HAP-1 (cell line): ENCODE measurements at regions not wholly inside any gene's neighbourhood (a gene's known extent, or its start where the extent isn't known, plus 50 kb on each side); places are given as distances from the start of the nearest gene placed in this dataset.
"Not testable (repeated sequence)": the region's sequence is repeated elsewhere in the genome, so short reads cannot be mapped to it uniquely, and the experiment has no call there.

Experiments used
- DNase-seq, 2 experiments: peaks; one replicate each; pipeline ENCODE4 v3.0.0-alpha.2; 2016 to 2020; ENCODE audit warnings: low spot score in 2 of 2
- H3K27me3 ChIP-seq: fragments of 250-450 bp; sonication (Bioruptor Pico); 2 replicates; pipeline ENCODE4 v1.5.1; 2020; ENCODE audit warnings: low read depth, mild to moderate bottlenecking, moderate library complexity
- H3K36me3 ChIP-seq: fragments of 250-450 bp; sonication (Bioruptor Pico); replicated peaks from 2 replicates; pipeline ENCODE4 v1.5.1; 2020; ENCODE audit warnings: mild to moderate bottlenecking
- H3K4me1 ChIP-seq: fragments of 250-450 bp; sonication (Bioruptor Pico); 2 replicates; pipeline ENCODE4 v1.5.1; 2020; ENCODE audit warnings: mild to moderate bottlenecking
- H3K4me3 ChIP-seq: fragments of 250-450 bp; sonication (Bioruptor Pico); 2 replicates; pipeline ENCODE4 v1.5.1; 2020; ENCODE audit warnings: mild to moderate bottlenecking, moderate library complexity
- H3K9me3 ChIP-seq: fragments of 250-450 bp; sonication (Bioruptor Pico); 2 replicates; pipeline ENCODE4 v1.5.1; 2020; ENCODE audit warnings: mild to moderate bottlenecking, moderate library complexity
- in situ Hi-C: fragments of 300-500 bp; cut with MboI; formaldehyde crosslinking; loops from 3 replicates; pipeline ENCODE4 v1.14.3; 2020; ENCODE audit warnings: low sequenced_read_pairs, inconsistent platforms, mixed read lengths

- H3K9me3 ChIP-seq, H3K27me3 ChIP-seq, H3K36me3 ChIP-seq, H3K4me3 ChIP-seq, H3K4me1 ChIP-seq, DNase-seq, in situ Hi-C loops: not testable (repeated sequence)
These were observed 62.3 kb upstream of the UGT2A3 start for GRCh38 chr4:69013933-69014332.

- H3K27me3 ChIP-seq, DNase-seq, H3K9me3 ChIP-seq, H3K4me1 ChIP-seq, H3K4me3 ChIP-seq, in situ Hi-C loops, H3K36me3 ChIP-seq: not testable (repeated sequence)
These were observed 66.4 kb upstream of the UGT2A3 start for GRCh38 chr4:69017986-69018385.

GRCh38 chr4:69019538-69020461 is 68.2 kb upstream of the UGT2A3 start:
- H3K4me3 ChIP-seq, H3K4me1 ChIP-seq, H3K36me3 ChIP-seq, DNase-seq, H3K9me3 ChIP-seq, H3K27me3 ChIP-seq, in situ Hi-C loops: not testable (repeated sequence)

GRCh38 chr4:69020462-69020807 is 68.8 kb upstream of the UGT2A3 start:
- DNase-seq, H3K4me1 ChIP-seq, H3K36me3 ChIP-seq, H3K4me3 ChIP-seq, H3K9me3 ChIP-seq, H3K27me3 ChIP-seq, in situ Hi-C loops: not testable (repeated sequence)

- no peaks in the 10 kb centered on the region for H3K4me1 ChIP-seq
- no peak overlapping the region for H3K4me3 ChIP-seq
- in situ Hi-C loops = no loop called here
- H3K9me3 ChIP-seq = no peaks in the 10 kb centered on the region
- DNase-seq = peak; percentile 26 to 44
- H3K27me3 ChIP-seq = no peaks in the 10 kb centered on the region
- H3K36me3 ChIP-seq = no peaks in the 10 kb centered on the region
These were observed 70.9 kb upstream of the UGT2B7 start for GRCh38 chr4:69025191-69025998.

GRCh38 chr4:69025999-69026387 is 70.3 kb upstream of the UGT2B7 start:
- no peaks in the 10 kb centered on the region for H3K27me3 ChIP-seq
- no peaks in the 10 kb centered on the region for H3K36me3 ChIP-seq
- no peaks in the 10 kb centered on the region for H3K9me3 ChIP-seq
- H3K4me1 ChIP-seq = no peaks in the 10 kb centered on the region
- H3K4me3 ChIP-seq = no peak overlapping the region
- no peak for DNase-seq
- in situ Hi-C loops = no loop called here

GRCh38 chr4:69026974-69027373 is 69.3 kb upstream of the UGT2B7 start:
- no peak for DNase-seq
- Histone ChIP-seq H3K4me3 (no peak overlapping the region), H3K36me3 (no peaks in the 10 kb centered on the region), H3K27me3 (no peaks in the 10 kb centered on the region), H3K4me1 (no peaks in the 10 kb centered on the region), H3K9me3 (no peaks in the 10 kb centered on the region)
- in situ Hi-C loops = no loop called here

- Histone ChIP-seq H3K9me3 (no peaks in the 10 kb centered on the region), H3K4me1 (no peaks in the 10 kb centered on the region), H3K36me3 (no peaks in the 10 kb centered on the region), H3K27me3 (no peaks in the 10 kb centered on the region), H3K4me3 (no peak overlapping the region)
- DNase-seq = no peak
- in situ Hi-C loops = no loop called here
These were observed 65.9 kb upstream of the UGT2B7 start for GRCh38 chr4:69030326-69030725.

- DNase-seq = no peak
- in situ Hi-C loops = no loop called here
- H3K4me3 ChIP-seq = no peak overlapping the region
- no peaks in the 10 kb centered on the region for H3K4me1 ChIP-seq
- H3K36me3 ChIP-seq = no peaks in the 10 kb centered on the region
- no peaks in the 10 kb centered on the region for H3K27me3 ChIP-seq
- H3K9me3 ChIP-seq = no peaks in the 10 kb centered on the region
These were observed 63.2 kb upstream of the UGT2B7 start for GRCh38 chr4:69032847-69033638.

GRCh38 chr4:69034315-69034740 is 61.9 kb upstream of the UGT2B7 start:
- H3K4me3 ChIP-seq, H3K27me3 ChIP-seq, H3K9me3 ChIP-seq, H3K4me1 ChIP-seq, H3K36me3 ChIP-seq, DNase-seq, in situ Hi-C loops: not testable (repeated sequence)

- H3K36me3 ChIP-seq = no peaks in the 10 kb centered on the region
- no peaks in the 10 kb centered on the region for H3K4me1 ChIP-seq
- in situ Hi-C loops = no loop called here
- DNase-seq = no peak
- no peak overlapping the region for H3K4me3 ChIP-seq
- H3K9me3 ChIP-seq = no peaks in the 10 kb centered on the region
- no peaks in the 10 kb centered on the region for H3K27me3 ChIP-seq
These were observed 57.7 kb upstream of the UGT2B7 start for GRCh38 chr4:69038582-69038981.

GRCh38 chr4:69039071-69039470 is 57.2 kb upstream of the UGT2B7 start:
- Histone ChIP-seq H3K9me3 (no peaks in the 10 kb centered on the region), H3K36me3 (no peaks in the 10 kb centered on the region), H3K4me1 (no peaks in the 10 kb centered on the region), H3K27me3 (no peaks in the 10 kb centered on the region), H3K4me3 (no peak overlapping the region)
- no peak for DNase-seq
- in situ Hi-C loops = no loop called here

GRCh38 chr4:69044247-69044646 is 52.0 kb upstream of the UGT2B7 start:
- Histone ChIP-seq H3K27me3 (no peaks in the 10 kb centered on the region), H3K4me1 (no peaks in the 10 kb centered on the region), H3K9me3 (no peaks in the 10 kb centered on the region), H3K36me3 (no peaks in the 10 kb centered on the region), H3K4me3 (no peak overlapping the region)
- DNase-seq = no peak
- in situ Hi-C loops = no loop called here
